HG03175 (cell line): ENCODE measurements at regions not wholly inside any gene's neighbourhood (a gene's known extent, or its start where the extent isn't known, plus 50 kb on each side); places are given as distances from the start of the nearest gene placed in this dataset.
"Not testable (repeated sequence)": the region's sequence is repeated elsewhere in the genome, so short reads cannot be mapped to it uniquely, and the experiment has no call there.

Experiments used
- ATAC-seq: cut with Tn5 transposase; IDR thresholded peaks from one replicate; pipeline ENCODE4 v1.9.1; 2021; ENCODE audit warnings: mild to moderate bottlenecking, moderate library complexity; ENCODE audit not compliant: unreplicated experiment

DNA sequence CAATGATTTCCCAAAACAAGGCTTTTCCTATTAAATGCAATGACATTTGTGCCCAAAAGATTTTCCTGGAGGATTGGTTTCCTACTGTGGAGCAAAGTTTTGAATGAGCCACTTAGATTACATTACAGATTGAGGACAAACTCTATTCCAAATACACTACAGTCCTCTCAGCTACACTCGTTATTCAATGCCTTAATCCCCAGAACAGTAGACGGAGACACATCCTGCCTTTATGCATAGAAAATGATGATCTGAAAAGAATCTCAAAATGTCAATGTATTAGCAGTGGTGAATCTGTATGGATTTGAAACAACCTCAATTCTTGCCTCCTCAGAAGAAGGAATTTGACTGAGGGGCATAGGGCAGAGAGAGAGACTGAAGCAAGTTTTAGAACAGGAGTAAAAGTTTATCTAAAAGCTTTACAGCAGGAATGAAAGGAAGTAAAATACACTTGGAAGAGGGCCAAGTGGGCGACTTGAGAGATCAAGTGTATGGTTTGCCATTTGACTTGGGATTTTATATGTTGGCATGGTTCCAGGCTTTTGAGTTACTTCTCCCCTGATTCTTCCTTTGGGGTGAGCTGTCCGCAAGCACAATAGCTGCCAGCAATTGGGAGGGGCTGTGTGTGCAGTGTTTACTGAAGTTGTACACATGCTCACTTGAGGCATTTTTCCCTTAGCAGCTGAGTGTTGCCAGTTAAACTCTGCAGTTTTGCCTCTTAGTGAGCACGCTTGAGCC is 891.9 kb upstream of the MBL2 start:
- no peak for ATAC-seq

DNA sequence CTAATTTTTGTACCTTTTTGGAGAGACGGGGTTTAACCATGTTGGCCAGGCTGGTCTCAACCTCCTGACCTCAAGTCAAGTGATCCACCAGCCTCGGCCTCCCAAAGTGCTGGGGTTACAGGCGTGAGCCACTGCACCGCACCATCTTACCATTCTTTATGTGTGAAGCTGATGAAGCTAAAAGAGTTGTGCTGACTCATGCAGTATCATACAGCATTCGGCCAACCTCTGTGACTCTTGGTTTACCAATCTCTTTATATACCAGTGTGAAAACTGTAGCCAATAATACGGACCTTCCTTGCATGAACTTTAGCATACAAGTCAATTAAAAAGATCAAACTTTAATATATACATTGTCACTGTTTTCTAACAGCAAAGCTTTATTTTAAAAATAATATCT is 878.2 kb upstream of the MBL2 start:
- no peak for ATAC-seq

DNA sequence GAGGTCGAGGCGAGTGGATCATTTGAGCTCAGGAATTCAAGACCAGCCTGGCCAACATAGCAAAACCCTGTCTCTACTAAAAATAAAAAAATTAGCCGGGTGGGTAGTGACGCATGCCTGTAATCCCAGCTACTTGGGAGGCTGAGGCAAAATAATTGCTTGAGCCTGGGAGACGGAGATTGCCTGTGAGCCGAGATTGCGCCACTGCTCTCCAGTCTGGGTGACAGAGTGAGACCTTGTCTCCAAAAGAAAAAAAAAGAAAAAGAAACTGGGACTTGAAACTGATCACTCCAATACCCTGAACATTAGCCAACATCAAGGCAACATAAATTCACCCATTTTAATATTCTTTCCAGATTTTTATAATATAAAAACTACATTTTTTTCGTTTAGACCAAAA is 874.6 kb upstream of the MBL2 start:
- ATAC-seq: not testable (repeated sequence)

DNA sequence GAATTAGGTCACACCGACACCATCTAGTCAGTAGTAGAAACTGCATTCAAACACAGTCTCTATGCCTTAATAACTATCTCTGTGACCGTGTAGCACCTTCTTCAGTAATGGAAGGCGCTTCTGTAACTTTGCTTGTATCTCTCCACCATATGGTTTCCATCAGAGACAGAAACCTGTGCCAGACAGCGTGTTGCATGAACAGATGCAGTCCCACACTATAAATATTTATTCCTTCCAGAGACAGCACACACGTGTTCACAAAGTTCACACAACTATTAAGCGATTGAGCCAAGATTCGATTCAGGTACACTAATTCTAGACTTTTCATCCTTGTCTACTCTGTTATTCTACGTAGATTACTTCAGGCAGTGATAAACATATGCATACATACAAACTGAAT is 873.9 kb upstream of the MBL2 start:
- ATAC-seq: no peak

DNA sequence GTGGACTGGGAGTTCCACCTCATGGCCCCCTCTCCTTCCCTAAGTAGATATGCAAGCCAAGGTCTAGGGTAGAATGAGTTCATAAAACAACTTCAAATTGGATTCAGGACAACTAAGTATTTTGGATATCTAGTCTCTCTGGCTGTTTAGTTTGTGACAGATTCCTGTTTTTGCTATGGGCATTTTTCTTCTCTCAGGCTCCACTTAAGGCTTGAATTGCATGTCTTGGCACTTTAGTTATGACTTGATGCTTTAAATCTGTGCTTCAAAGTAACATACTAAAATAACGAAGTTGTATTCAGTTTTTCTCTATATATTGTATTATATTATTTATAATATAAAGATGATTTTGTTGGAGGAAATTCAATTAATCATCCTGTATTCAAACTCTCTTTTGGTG is 873.4 kb upstream of the MBL2 start:
- no peak for ATAC-seq

DNA sequence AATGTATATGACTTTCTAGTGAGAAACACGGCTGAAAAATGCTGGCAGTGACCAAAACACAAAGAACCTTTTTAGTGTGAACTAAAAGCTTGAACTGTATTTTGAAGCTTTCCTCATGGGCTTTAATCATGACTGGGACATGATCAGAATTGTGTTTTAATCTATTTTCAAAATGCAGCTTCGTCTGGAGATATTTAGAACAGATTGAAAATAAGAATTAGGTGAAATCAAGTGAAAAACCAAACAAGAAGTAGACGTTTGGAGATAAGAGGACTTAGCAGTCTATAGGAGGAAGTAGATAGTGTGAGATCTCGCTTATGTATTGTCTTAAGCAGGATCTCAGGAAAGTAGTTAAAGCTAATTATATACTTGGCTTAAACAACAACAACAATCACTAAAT is 865.4 kb upstream of the MBL2 start:
- ATAC-seq: no peak

DNA sequence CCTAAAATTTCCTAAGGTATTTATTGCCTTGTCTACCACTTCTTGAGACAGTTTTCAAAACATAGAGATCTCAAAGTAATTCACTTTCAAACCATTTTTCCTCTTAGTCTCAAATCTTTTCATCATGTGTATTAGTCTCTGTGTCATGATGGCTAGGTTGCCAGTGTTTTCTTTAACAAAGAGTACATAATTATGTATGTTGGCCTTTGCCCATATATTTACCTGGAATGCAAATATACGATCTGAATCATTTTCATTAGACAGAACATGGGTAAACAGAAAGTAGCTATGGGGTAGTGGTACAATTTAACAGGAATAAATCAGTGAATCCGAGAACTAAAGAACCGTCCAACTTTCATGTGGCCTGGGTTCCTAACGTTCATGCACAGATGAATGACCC is 852.1 kb upstream of the MBL2 start:
- ATAC-seq: no peak

DNA sequence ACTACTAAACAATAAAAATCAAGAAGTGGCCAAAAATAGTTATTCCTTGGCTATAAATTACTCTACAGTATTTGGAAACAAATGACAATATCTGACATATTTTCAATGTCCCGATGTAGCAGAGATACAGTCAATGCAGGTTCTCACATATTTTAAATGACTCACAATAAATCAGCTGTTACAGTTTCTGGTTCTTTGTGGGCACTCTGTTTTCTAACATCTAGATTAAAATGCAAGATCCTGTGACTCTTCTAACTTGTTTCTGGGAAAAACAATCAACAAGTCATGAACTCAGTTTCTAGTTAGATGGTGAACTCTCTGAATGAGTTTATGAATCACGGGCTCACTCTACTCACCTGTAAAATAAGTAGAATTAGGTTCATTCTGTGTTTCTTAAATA is 849.6 kb upstream of the MBL2 start:
- no peak for ATAC-seq

DNA sequence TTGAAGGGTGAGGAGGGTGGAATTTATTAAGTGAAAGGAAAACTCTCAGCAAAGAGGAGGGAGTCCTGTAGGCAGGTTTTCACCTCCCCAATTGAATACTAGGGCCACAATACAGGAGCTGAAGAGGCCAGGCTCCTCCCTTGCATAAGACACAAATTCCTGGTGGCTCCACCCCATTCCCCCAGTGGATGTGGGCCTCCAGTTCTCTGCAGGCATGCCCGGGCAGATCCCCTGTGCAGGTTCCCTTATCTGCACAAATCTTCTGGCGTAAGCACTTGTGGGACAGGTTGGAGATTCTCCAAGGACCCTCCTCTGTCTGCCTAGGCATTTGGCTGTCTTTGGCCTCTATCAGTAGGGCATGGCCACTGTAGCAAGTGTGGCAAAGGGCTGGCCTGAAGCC is 847.1 kb upstream of the MBL2 start:
- ATAC-seq: no peak

DNA sequence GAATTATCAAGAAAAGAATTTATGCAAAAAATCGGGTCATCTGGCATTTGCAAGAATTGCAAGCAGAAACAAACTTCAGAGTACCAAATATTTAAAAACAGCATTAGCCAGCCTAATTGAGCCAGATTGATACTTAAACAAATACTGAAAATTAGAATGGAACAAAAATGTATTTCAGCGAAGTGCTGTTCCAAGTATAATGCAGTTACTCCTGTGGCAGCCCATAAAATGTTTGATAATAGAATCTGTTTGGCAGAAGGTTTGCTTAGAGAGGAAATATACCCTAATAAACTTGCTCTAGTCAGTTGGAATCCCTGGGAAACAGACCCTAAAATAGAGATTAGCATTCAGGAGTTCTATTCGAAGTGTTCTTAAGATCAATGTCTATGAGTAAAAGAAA is 835.1 kb upstream of the MBL2 start:
- ATAC-seq: no peak

DNA sequence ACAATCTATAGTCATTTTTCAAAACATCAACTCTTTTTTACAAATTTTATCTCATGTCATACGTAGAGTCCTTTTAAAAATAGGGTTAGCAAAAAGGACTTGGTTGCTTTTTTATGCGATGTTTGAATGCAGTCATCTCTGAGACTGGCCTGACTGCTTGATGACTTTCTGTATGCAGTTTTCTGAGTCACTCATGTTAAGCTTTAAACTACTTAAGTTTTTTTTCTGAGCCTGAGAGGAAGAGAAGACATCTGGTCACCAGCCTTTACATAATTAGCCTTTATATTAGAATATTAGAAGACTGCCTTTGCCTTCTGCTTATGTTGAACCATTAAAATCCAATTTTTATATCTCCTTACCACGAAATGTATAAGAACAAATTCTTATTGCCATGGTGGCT is 834.4 kb upstream of the MBL2 start:
- no peak for ATAC-seq

DNA sequence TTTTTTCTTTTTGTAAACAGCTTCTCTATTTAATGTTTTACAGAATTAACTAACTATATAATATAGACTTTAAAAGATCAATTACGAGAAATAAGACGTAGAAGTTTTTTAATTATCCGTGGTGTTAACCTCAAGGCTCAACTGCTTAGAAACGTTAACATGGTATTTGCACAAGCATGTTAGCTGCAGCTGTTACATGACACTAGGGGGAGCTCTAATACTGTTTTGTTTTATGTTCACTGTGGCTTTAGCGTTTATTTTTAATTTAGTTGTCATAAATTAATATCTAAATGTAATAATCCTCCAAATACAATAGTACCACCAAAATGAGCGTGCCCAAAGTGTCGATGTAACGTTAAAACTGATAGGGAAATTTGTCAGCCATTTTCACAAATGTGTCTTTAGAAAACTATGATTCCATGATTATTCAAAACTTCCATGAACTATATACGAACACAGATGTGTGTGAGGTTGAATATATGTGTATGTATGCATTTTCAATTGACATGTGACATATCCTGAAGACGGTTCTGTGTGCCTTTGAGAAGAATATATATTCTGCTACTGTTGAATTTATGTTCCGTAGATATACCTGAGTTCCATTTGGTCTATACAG is 828.8 kb upstream of the MBL2 start:
- peak; percentile 69 for ATAC-seq

DNA sequence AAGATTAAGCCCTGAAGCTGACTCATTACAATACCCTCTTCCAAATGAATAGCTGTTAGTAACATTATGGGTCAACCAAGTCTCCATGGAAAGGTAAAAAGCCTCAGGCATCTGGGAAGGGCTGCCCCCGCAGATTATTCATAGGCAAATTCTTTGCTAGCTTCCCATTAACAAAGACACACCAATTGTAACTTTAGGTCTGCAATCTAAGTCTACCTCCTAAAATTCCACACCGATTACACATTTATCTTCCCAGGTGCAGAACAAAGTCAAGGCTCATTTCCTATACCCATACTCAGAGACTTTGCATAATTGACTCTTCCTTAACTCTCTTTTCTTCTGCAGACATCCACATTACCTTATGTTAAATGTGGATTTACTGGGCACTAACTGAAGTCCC is 826.3 kb upstream of the MBL2 start:
- no peak for ATAC-seq

DNA sequence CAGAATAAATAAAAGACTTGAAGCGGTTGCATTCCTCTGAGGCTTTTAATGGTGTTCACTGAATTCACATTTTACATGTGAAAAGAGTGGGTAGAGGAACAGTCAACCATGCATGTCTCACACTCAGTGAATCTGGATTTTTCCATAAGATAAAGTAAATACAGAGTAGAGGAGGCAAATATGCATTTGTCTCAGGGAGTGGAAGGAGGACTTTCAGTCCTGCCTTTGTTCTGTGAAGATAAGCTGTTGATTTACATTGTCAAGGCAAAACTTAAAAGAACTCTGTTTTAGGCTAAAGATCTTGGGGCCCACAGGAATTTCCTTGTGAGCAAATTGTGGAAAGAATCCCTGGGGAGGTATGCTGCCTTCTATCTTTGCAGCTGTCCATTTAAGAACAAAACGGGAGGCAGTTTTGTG is 825.3 kb upstream of the MBL2 start:
- no peak for ATAC-seq

DNA sequence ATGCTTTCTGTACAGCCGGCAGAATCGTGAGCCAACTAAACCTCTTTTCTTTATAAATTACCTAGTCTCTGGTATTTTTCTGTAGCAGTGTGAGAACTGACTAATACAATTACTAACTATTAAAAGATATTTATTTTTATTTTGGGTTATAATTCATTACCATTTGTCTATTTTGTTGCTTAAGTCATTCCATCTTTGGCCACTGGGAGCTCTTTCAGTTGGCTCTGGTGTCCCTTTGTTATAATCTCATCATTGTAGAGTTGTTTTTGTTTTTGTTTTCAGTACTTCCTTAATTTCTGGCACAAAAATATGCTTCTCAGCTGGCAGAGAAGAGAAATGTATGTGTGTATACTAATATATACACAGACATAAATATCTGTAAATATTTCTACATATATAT is 807.9 kb upstream of the MBL2 start:
- ATAC-seq: no peak

DNA sequence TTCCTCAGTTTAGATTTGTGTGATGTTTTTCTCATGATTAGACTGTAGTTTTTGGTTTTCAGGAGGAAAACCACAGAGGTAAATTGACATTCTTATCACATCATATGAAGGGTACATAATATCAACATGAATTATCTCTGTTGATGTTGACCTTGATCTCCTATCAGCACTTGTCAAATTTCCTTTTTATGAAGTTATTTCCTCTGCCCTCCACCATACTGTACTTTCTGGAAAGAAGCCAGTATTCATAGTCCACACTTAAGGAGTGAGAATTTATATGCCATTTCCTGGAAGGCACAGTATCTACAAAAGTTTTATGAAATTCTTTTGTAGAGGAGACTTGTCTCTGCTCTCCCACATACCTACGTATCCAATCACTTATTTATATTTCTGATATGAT is 807.2 kb upstream of the MBL2 start:
- ATAC-seq: no peak

DNA sequence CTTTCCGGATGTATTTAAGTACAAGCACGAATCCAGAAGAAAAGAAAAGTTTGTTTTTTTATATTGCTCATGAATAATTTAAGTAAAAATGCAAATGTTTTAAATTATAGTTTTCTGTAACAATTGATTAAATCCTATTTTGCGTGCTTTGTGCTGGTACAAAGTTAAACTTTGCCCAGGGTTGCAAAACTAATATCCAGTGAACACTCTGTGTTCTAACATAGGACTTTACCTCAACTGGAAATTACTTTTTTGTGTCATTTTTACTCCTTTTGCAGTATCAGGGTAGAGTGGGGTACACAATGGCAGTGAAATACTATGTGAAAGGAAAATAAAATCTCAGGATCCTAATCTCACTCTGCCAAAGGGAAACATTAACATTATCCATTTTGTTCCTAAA is 801.4 kb upstream of the MBL2 start:
- ATAC-seq: no peak

DNA sequence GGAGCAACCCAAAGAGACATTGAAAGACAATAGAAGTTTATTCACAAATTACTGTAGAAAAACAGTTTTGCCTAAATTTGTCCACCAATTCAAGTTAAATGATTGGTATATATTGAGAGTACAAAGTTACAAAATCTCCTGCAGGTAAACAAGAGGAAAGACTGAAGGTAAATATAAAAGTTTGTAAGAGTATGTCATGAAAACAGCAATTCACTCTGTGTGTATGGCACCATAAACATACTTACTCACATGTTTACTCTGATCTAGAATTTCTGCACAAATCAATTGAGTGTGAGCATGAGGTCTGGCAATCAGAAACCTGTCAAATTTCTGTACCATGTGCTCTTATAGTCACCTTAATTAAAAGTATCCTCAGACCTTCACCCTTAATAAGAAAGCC is 800.9 kb upstream of the MBL2 start:
- no peak for ATAC-seq

DNA sequence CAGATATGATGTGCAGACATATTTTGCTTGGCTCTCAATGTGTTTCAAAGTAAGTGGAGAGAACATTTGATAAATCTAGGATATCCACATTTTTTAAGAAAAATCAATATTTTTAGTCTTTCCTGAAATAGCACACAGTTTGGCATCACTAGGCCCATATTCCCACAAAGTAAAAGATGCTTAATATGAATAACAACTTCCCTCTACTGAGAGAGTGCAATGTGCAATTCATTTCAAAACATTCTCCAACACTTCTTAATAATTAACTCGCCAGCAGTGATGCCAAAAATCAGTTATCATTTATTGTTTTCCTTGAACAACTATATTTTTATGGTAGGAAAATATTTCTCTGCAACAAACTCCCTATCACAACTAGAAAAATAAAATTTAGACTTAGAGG is 800.2 kb upstream of the MBL2 start:
- ATAC-seq: no peak

DNA sequence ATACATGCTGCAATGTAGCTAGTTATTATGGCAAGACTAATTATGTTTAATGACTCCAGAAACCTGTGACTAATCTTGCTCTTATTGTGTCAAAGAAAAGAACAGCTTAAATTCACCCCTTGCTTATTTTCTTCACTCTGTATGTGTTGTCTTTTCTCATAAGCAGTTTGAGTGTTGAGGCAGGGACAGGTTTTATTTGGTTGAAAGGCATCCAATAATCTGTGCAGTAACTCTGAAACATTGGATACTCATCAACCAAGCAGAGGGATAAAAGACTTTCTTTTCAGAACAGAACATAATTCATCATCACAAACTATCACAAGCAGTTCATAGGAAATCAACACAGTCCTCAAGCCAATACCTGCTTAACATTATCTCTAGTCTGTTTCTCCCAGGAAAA is 797.6 kb upstream of the MBL2 start:
- no peak for ATAC-seq

DNA sequence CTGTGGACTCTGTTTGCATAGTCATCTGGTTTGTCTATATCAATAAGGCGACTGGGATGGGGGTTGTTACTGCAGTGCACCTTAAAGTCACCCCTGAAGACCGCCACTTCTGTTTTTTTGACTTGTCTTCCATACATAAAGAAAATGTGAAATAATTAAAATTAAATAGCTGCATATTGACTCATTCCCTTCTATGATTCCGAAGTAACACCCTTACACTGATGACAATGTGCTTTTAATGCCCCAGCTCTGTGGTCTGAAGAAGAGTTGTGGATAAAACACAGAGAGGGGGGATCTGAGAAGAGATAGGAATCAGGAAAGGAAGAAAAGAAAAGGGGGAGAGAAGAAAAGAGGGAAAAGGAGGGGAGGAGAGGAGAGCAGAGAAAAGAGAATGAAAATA is 796.9 kb upstream of the MBL2 start:
- ATAC-seq: no peak

DNA sequence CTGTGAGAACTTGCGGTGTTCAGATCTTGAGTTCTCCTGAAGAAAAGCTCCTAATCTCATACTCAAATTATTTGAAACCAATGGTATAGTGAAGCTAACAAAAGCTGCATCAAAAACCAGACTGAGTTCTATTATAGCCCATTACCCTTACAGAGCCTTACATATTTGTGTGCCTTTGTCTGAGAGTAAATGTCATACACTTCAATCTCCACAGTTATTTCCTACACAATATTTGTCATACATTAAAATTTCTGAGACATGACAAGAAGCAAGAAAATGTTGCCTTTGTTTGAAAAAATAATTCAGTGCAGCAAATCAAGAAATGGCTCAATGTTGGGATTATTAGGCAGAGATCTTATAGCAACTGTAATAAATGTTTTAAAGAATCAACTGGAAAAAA is 776.1 kb upstream of the MBL2 start:
- no peak for ATAC-seq

DNA sequence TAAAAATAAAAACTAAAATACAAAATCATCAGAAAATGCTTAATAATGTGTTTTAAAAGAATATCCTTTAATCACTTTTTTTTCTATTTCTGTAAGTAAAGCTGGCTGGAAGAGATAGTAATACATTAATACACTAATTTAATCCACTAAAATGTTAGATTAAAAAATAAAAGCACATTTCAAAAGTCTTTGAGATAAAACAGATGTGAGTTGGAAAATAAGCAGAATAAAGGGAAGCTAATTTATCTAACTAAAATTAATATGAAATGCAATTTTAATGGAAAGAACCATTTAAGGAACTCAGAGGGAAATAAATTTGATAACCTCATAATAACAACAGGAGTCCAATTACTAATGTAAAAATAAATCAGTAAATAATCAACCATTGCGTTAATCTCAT is 774.8 kb upstream of the MBL2 start:
- no peak for ATAC-seq
